Mesenchymal stem cell (in vitro differentiated cells and primary cell): ENCODE measurements at regions not wholly inside any gene's neighbourhood (a gene's known extent, or its start where the extent isn't known, plus 50 kb on each side); places are given as distances from the start of the nearest gene placed in this dataset.

Experiments used
- DNase-seq: peaks from one replicate; pipeline ENCODE4 v3.0.0-alpha.2; 2013
- H2AFZ ChIP-seq: one replicate; pipeline ENCODE4 v1.6.1; 2013; ENCODE audit warnings: low read depth, mild to moderate bottlenecking, control low read depth, inconsistent platforms, low read length, moderate library complexity
- H2AK5ac ChIP-seq: 2 replicates; pipeline ENCODE4 v1.6.1; 2013; ENCODE audit warnings: low read length, moderate library complexity, mild to moderate bottlenecking, inconsistent platforms; ENCODE audit not compliant: severe bottlenecking
- H2BK120ac ChIP-seq: one replicate; pipeline ENCODE4 v1.6.1; 2013; ENCODE audit warnings: low read depth, mild to moderate bottlenecking, inconsistent platforms, low read length, moderate library complexity
- H2BK12ac ChIP-seq, 2 experiments: one replicate each; pipeline ENCODE4 v1.6.1; 2013; ENCODE audit warnings: inconsistent platforms in 2 of 2, low read length in 2 of 2, mild to moderate bottlenecking in 2 of 2, moderate library complexity in 2 of 2, control low read depth in 1 of 2
- H2BK15ac ChIP-seq: one replicate; pipeline ENCODE4 v1.6.1; 2013; ENCODE audit warnings: mild to moderate bottlenecking, low read depth, inconsistent platforms; ENCODE audit not compliant: poor library complexity, severe bottlenecking
- H2BK5ac ChIP-seq: 2 replicates; pipeline ENCODE4 v1.6.1; 2013; ENCODE audit warnings: low read depth, mild to moderate bottlenecking, low read length, control low read depth, inconsistent platforms; ENCODE audit not compliant: poor library complexity, severe bottlenecking
- H3K14ac ChIP-seq, 2 experiments: one replicate each; pipeline ENCODE4 v1.6.1; 2013; ENCODE audit warnings: inconsistent platforms in 2 of 2, low read length in 2 of 2, control low read depth in 1 of 2, mild to moderate bottlenecking in 1 of 2, moderate library complexity in 1 of 2
- H3K18ac ChIP-seq, 2 experiments: one replicate each; pipeline ENCODE4 v1.6.1; 2013; ENCODE audit warnings: inconsistent platforms in 2 of 2, low read length in 2 of 2, control low read depth in 1 of 2, low read depth in 1 of 2, mild to moderate bottlenecking in 1 of 2
- H3K23ac ChIP-seq, 2 experiments: one replicate each; pipeline ENCODE4 v1.6.1; 2013; ENCODE audit warnings: inconsistent platforms in 2 of 2, low read length in 2 of 2, mild to moderate bottlenecking in 2 of 2, moderate library complexity in 2 of 2, control low read depth in 1 of 2
- H3K27ac ChIP-seq: 2 replicates; pipeline ENCODE4 v1.5.1; 2013; ENCODE audit warnings: mild to moderate bottlenecking, moderate library complexity, low read length, control low read depth, inconsistent platforms; ENCODE audit not compliant: poor library complexity, severe bottlenecking
- H3K27me3 ChIP-seq, 2 experiments: 2 replicates each; pipeline versions ENCODE4 v1.6.1 to v1.7.0; 2013; ENCODE audit warnings: low read length in 2 of 2, mild to moderate bottlenecking in 2 of 2, moderate library complexity in 2 of 2, control low read depth in 1 of 2, inconsistent platforms in 1 of 2; ENCODE audit not compliant: control insufficient read depth in 1 of 2, insufficient read depth in 1 of 2
- H3K36me3 ChIP-seq, 2 experiments: 2 replicates each; pipeline versions ENCODE4 v1.6.1 to v1.7.0; 2013; ENCODE audit warnings: low read length in 2 of 2, control low read depth in 1 of 2, inconsistent platforms in 1 of 2, low read depth in 1 of 2, mild to moderate bottlenecking in 1 of 2; ENCODE audit not compliant: insufficient read depth in 2 of 2, control insufficient read depth in 1 of 2
- H3K4ac ChIP-seq, 2 experiments: one replicate each; pipeline ENCODE4 v1.6.1; 2013; ENCODE audit warnings: inconsistent platforms in 2 of 2, low read length in 2 of 2, mild to moderate bottlenecking in 2 of 2, moderate library complexity in 2 of 2, control low read depth in 1 of 2, low read depth in 1 of 2
- H3K4me1 ChIP-seq: 2 replicates; pipeline ENCODE4 v1.6.1; 2013; ENCODE audit warnings: low read depth, low read length, control low read depth; ENCODE audit not compliant: control insufficient read depth, insufficient read depth
- H3K4me2 ChIP-seq: 2 replicates; pipeline ENCODE4 v1.6.1; 2013; ENCODE audit warnings: low read length, mild to moderate bottlenecking, inconsistent platforms; ENCODE audit not compliant: poor library complexity, severe bottlenecking
- H3K4me3 ChIP-seq, 2 experiments: 2 replicates each; pipeline versions ENCODE4 v1.5.1 to v1.7.0; 2013; ENCODE audit warnings: low read length in 2 of 2, mild to moderate bottlenecking in 2 of 2, control low read depth in 1 of 2, low read depth in 1 of 2; ENCODE audit not compliant: insufficient read depth in 1 of 2
- H3K79me1 ChIP-seq: replicated peaks from 2 replicates; pipeline ENCODE4 v1.6.1; 2013; ENCODE audit warnings: mild to moderate bottlenecking, control low read depth, low read length, inconsistent platforms; ENCODE audit not compliant: poor library complexity, severe bottlenecking
- H3K9ac ChIP-seq: 2 replicates; pipeline ENCODE4 v1.7.0; 2013; ENCODE audit warnings: mild to moderate bottlenecking, low read length, moderate library complexity
- H3K9me3 ChIP-seq: 2 replicates; pipeline ENCODE4 v1.7.0; 2013; ENCODE audit warnings: mild to moderate bottlenecking, low read length; ENCODE audit not compliant: control insufficient read depth
- H4K8ac ChIP-seq: one replicate; pipeline ENCODE4 v1.6.1; 2013; ENCODE audit warnings: inconsistent platforms, mild to moderate bottlenecking, low read length, moderate library complexity
- H4K91ac ChIP-seq: one replicate; pipeline ENCODE4 v1.6.1; 2013; ENCODE audit warnings: mild to moderate bottlenecking, low read length, inconsistent platforms
- WGBS: methylation state at CpG from one replicate; pipeline ENCODE4 v1.1.7; 2013; ENCODE audit warnings: mixed read lengths; 5-methylcytosine and 5-hydroxymethylcytosine counted together

GRCh38 chr5:8098081-8098480 lies 229.1 kb downstream of the MTRR start:
- no peak overlapping the region for H2BK120ac ChIP-seq
- no peak for DNase-seq
- H3K4me2 ChIP-seq: no peak overlapping the region
- no peak overlapping the region for H2BK5ac ChIP-seq
- no peak overlapping the region for H4K8ac ChIP-seq
- H2AK5ac ChIP-seq: no peak overlapping the region
- H3K9me3 ChIP-seq: no peaks in the 10 kb centered on the region
- H3K36me3 ChIP-seq: no peaks in the 10 kb centered on the region
- no peak overlapping the region for H3K18ac ChIP-seq
- no peak overlapping the region for H2BK15ac ChIP-seq
- no peaks in the 10 kb centered on the region for H3K27me3 ChIP-seq
- H3K14ac ChIP-seq: no peak overlapping the region
- no peaks in the 10 kb centered on the region for H3K4me1 ChIP-seq
- no peak overlapping the region for H3K4me3 ChIP-seq
- no peak overlapping the region for H4K91ac ChIP-seq
- H3K79me1 ChIP-seq: no peaks in the 10 kb centered on the region
- H3K9ac ChIP-seq: no peak overlapping the region
- WGBS: 62% methylated on average over 2 of the region's 2 CpGs
- no peak overlapping the region for H3K27ac ChIP-seq
- H2AFZ ChIP-seq: no peak overlapping the region
- H3K23ac ChIP-seq: no peak overlapping the region
- no peak overlapping the region for H3K4ac ChIP-seq
- H2BK12ac ChIP-seq: no peak overlapping the region

DNA sequence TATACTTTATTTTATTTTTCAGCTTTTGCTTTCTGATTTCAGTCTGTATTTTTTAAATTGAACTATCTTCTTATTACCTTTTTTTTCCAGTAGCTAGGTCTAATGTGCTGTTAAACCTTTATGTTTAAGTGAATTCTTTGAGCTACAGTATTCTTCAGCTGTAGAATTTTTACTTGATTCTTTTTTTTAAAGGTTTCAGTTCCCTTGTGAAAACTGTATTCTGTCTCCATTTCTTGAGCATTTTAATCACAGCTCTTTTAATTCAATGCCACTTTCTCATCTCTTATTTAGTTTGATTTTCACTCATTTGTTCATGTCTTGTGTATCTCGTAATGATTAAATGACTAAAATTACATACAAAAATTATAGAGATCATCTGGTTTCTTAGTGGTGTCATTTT lies 233.8 kb downstream of the MTRR start:
- WGBS: no CpG with 5 or more reads among the region's 1 CpG
- Histone ChIP-seq H3K4me2 (no peak overlapping the region), H3K14ac (no peak overlapping the region), H3K18ac (no peak overlapping the region), H3K9me3 (no peaks in the 10 kb centered on the region), H2BK5ac (no peak overlapping the region), H2AFZ (no peak overlapping the region), H4K8ac (no peak overlapping the region), H3K23ac (no peak overlapping the region), H3K79me1 (no peaks in the 10 kb centered on the region), H3K27me3 (no peaks in the 10 kb centered on the region), H3K9ac (no peak overlapping the region), H3K4me1 (no peaks in the 10 kb centered on the region), H2BK15ac (no peak overlapping the region), H2AK5ac (no peak overlapping the region), H4K91ac (no peak overlapping the region), H3K27ac (no peak overlapping the region), H3K4me3 (no peak overlapping the region), H2BK12ac (no peak overlapping the region), H2BK120ac (no peak overlapping the region), H3K36me3 (no peaks in the 10 kb centered on the region), H3K4ac (no peak overlapping the region)
- no peak for DNase-seq

DNA sequence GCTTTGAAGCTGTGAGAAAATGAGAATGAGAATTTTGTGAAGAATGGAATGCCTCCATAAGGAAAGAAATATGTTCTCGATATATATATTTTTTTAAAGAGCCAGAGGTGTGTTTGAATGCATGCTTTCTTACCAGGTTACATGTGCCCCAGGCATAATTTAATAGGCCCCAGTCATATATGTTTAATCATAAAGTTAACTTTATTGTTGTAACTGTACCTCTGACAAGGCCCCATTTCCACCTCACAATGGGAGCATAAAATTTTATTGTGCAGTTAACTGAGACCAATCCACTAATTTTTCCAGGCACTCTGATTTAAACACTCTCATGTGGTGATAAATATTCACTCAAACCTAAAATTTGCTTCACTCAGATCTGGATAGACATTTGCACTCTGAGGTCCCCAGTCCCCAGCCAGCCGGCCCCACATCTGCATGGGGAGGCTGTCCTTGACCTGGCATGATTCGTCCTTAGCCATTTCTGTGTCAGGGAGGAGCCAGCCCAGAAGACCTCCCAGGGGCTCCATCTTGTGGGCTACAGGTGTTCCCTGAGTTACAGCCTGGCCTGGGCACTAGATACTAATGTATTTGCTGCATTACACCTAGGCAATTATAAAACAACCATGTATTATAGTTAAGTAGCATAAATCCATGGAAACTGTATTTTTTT lies 245.8 kb downstream of the MTRR start:
- no peaks in the 10 kb centered on the region for H3K27me3 ChIP-seq
- H3K23ac ChIP-seq: no peak overlapping the region
- H3K4me2 ChIP-seq: no peak overlapping the region
- no peaks in the 10 kb centered on the region for H3K9me3 ChIP-seq
- no peak overlapping the region for H2BK5ac ChIP-seq
- H2AFZ ChIP-seq: no peak overlapping the region
- H3K4ac ChIP-seq: no peak overlapping the region
- no peak overlapping the region for H2BK120ac ChIP-seq
- no peak overlapping the region for H3K4me3 ChIP-seq
- no peak overlapping the region for H2BK12ac ChIP-seq
- H3K4me1 ChIP-seq: no peaks in the 10 kb centered on the region
- H3K36me3 ChIP-seq: no peaks in the 10 kb centered on the region
- no peak overlapping the region for H3K27ac ChIP-seq
- WGBS: 14% methylated on average over 2 of the region's 3 CpGs
- H3K18ac ChIP-seq: no peak overlapping the region
- no peak overlapping the region for H2BK15ac ChIP-seq
- H4K8ac ChIP-seq: no peak overlapping the region
- no peaks in the 10 kb centered on the region for H3K79me1 ChIP-seq
- no peak overlapping the region for H3K9ac ChIP-seq
- H2AK5ac ChIP-seq: no peak overlapping the region
- H4K91ac ChIP-seq: no peak overlapping the region
- H3K14ac ChIP-seq: no peak overlapping the region
- DNase-seq: no peak

DNA sequence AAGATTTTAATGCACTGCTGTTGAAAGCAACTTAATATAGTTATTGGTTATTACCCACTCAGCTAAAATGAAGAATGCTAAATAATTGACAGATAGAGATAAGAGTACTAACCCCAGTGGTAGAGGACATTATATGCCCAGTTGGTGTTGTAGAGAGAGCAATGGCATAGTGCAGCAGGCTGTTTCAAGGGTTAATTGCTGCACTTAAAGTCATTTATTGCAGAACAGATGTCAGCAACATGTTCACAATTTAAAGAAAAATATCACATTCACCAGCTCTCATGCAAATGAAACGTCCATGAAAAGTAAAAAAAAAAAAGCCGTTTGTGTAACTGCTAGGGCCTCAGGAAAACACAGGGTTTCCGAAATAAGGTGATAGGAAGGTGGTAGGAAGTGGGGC lies 254.6 kb downstream of the MTRR start:
- Histone ChIP-seq H3K9ac (no peak overlapping the region), H3K4me1 (no peaks in the 10 kb centered on the region), H3K4me3 (no peak overlapping the region), H3K36me3 (no peaks in the 10 kb centered on the region), H4K91ac (no peak overlapping the region), H2AK5ac (no peak overlapping the region), H3K18ac (no peak overlapping the region), H3K23ac (no peak overlapping the region), H3K9me3 (no peaks in the 10 kb centered on the region), H3K4ac (no peak overlapping the region), H2BK12ac (no peak overlapping the region), H3K4me2 (no peak overlapping the region), H3K14ac (no peak overlapping the region), H2BK5ac (no peak overlapping the region), H3K27me3 (no peaks in the 10 kb centered on the region), H3K27ac (no peak overlapping the region), H2AFZ (no peak overlapping the region), H2BK120ac (no peak overlapping the region), H2BK15ac (no peak overlapping the region), H4K8ac (no peak overlapping the region), H3K79me1 (no peaks in the 10 kb centered on the region)
- 48% methylated on average over 3 of the region's 3 CpGs for WGBS
- DNase-seq: no peak
